EH (cell line): ENCODE measurements at regions not wholly inside any gene's neighbourhood (a gene's known extent, or its start where the extent isn't known, plus 50 kb on each side); places are given as distances from the start of the nearest gene placed in this dataset.
"Not testable (repeated sequence)": the region's sequence is repeated elsewhere in the genome, so short reads cannot be mapped to it uniquely, and the experiment has no call there.

ENCODE experiments used
- DNase-seq: peaks from one replicate; pipeline ENCODE4 v3.0.0-alpha.2; 2015; ENCODE audit warnings: low read depth

DNA sequence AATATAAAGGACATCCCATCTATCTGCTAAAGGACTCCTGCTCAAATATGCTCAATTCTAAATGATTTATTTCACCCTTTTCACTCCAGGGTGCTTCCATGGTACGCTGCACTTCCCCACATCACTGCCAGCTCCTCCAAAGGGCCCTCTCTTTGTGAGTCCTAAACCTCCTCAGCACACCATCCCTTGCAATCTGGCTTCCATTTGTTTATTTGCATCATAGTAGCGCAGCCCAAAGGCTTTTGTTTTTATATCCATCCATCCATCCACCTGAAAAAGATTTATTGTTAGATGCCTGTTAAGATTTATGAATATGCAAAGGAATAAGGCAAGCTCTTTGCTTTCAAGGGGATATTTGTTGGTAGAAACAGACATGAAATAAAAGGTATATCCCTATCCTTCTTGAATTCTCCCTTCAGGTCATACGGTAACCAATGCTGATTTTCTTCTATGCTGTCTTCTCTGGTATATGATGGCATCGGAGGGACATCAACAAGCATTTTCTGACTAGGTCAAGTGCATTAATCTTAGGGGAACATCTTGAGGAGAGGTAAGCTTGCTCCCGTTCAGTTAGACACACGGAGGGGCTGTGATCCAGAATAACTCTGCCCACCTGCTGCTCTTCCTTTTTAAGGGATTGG is 397.6 kb downstream of the LIG4 start:
- no peak for DNase-seq

DNA sequence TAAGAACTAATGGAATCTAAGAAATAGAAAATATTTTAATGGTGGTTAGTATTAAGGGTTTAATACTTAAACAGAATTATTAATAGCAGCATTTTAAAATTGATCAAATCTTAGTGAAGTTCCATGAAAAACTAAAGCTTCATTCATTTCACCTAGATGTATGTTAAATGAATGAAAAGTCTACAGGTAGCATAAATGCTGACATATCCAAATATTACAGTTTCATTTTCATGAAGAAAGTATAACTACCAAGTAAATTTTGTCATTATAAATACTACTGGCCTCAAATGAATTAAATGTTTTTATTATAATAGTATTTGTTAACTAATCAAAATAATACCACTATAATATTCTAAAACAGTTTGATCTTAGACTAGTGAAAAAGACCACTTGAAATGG is 403.3 kb downstream of the LIG4 start:
- DNase-seq, result no peak

DNA sequence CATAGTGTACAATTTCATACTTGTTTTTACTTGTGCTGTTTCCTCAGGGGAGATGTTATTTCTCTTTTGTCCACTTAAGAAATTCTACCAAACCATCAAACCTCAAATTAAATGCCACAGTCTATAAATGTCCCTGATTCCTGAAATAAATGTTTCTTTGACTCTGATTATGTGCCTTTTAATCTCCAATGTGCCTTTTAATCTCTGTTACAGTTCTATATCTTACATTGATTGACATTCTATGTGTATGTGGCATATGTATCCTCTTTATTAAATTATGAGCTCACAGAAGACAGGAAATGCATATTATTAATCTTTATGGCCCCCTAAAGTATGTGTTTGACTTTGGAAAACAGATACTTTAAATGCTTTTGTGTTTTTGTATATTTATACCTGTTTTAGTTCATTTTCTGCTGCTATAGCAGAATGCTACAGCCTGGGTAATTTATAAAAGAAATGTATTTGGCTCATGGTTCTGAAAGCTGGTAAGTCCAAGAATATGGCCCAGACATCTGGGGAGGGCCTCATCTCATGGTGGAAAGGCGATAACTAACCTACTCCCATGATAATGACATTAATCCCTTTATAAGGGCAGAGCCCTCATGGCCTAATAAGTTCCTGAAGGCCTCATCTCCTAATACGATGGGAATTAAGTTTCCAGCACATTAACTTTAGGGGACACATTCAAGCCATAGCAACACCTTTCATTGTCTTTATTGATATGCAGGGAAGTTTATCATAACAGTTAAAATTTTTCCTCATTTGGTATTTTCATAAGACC is 403.9 kb downstream of the LIG4 start:
- no peak for DNase-seq

DNA sequence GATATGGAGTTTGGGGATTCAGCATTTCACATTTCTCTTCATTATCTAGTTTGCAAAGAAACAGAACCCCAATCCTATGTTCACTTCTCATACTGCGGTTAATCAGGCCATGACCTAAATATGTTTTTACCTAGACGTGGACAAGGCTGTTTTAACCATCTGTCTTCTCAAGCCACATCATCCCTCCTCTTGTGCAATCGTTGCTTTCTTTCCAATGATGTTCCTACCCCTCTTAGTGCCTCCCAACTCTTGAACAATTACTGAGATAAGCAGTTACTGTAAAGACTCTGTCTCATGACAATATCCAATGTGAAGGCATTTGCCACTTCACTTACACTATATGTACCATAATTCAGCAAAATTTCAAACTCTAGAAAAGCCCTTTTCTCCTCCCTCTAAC is 406.2 kb downstream of the LIG4 start:
- DNase-seq, result no peak

- no peak for DNase-seq
These were observed 406.9 kb downstream of the LIG4 start for GRCh38 chr13:107808389-107808788.

GRCh38 chr13:107807306-107808073 is 407.8 kb downstream of the LIG4 start:
- DNase-seq, result no peak

- DNase-seq, result no peak
These were observed 408.6 kb downstream of the LIG4 start for GRCh38 chr13:107806726-107807125.

GRCh38 chr13:107803822-107804495 is 411.4 kb downstream of the LIG4 start:
- DNase-seq, result no peak

GRCh38 chr13:107801621-107802020 is 413.7 kb downstream of the LIG4 start:
- no peak for DNase-seq

DNA sequence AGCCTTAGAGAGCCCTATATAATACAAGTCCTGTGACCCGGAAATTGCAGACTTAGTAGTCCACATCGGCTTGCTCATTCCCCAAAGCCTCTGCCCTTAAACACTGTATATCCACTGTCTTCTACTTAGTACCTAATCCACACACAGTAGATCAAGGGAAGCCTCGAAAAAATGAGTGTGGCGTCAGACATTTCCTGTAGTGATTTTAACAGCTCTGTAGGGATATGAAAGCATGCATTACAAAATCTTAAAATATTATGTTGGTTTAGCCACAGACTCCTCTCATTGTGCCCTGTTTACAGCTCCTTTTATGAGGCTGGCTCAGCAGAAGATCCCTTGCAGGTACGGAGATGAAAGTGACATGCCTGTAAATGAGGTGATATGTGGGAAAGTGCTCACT is 416.3 kb downstream of the LIG4 start:
- DNase-seq, result no peak

GRCh38 chr13:107790397-107790796 is 424.9 kb downstream of the LIG4 start:
- DNase-seq, result no peak

DNA sequence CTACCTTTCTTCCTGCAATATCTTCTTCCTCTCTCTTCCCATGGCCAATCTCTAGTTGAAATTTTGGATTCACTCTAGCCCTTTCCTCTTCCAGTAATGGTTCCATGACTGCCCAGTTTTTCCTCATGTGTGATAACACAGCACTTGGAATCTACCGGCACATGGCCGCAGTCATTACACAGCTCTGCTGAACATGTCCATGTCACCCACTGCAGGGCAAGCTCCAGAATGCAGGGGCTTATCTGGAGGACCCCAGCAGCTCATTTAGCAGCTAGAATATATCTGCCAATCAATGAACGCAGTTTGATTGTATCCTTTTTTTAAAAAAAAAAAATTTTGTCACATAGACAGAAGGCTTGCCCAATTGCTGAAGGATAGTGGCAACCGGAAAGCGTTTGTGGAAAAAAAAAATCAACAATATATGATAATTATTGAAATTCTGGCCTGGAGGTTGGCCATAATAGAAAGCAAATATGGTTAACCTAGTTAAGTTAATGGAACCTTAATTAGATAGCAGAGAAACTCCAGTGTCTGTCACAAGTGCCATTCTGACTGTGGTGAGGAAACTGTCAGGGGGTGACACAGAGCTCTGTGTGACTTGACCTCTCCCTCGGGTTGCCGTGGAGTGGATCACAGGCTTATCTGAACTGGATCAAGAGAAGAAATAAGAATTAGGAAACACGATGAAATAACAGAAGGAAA is 426.7 kb downstream of the LIG4 start:
- no peak for DNase-seq

GRCh38 chr13:107782646-107783045 is 432.7 kb downstream of the LIG4 start:
- not testable (repeated sequence) for DNase-seq

DNA sequence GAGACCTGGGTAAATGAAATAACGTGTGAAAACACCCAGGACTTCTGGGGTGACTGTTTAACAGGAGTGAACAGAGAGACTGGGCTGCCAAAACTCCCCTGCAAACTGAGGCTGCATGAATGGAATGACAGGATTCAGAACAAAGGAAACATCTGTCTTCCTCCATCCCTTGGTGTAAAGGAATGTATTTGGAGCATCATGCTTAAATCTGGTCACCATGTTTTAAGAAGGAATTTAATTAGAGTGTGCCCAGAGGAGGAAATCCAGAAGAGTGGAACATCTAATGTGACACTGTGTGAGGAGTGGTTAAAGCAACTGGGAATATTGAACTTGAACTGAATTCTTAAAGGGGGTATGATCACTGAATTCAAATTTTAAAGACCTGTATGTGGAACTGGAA is 437.2 kb downstream of the LIG4 start:
- DNase-seq, result no peak

DNA sequence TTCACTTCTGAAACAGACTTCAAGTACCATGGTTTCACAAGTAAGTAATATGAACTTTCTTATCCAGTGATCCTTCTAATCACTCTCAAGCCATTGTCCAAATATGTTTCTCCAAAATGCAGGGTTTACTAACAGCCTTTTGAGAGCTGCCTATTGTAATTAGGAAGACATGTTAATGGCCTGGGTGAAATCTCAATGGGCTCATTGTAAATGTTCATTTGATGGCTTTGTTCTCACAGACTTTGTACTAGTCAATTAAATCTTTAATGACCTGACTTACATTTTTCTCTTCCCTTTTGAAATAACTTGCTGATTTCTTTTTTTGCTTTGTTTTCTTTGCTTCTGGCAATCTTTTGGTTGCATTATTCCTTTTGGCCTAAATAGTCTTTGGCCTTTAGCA is 444.8 kb downstream of the LIG4 start:
- no peak for DNase-seq

- DNase-seq, result no peak
These were observed 448.2 kb downstream of the LIG4 start for GRCh38 chr13:107767119-107767518.

- DNase-seq, result no peak
These were observed 449.5 kb downstream of the LIG4 start for GRCh38 chr13:107765724-107766401.

DNA sequence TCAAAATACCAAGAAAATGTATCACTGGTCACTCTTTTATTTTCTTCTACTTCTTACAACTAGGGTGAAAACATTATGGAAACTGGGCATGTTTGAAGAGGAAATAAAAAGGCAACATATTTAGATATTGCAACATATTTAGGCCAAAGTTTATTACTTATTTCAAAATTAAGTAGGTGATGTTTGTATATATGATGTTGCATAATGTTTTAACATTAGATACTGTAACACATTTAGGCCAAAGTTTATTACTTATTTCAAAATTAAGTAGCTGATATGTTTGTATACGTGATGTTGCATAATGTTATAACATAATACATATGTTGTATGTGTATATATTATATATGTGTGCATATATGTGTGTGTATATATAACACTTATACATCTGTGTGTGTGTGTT is 451.3 kb downstream of the LIG4 start:
- no peak for DNase-seq

GRCh38 chr13:107753748-107754147 is 461.6 kb downstream of the LIG4 start:
- no peak for DNase-seq

DNA sequence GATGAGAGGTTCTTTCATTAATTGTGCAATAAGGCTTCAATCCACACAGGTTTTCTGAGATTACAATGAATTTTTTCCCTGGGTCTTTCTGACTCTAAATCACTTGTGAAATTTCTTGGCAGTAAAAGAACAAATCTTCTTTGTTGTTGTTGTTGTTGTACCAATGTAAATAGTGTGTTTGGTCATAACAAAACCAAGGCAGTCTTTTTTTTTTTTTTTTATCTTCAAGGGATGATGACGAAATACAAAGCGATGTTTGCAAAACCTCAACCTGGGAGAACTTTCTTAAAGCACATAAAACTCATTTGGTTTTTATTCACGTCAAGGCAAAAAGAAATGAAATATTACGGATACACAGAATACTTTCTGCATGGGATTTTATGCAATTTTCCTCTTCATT is 462.0 kb downstream of the LIG4 start:
- DNase-seq, result no peak

DNA sequence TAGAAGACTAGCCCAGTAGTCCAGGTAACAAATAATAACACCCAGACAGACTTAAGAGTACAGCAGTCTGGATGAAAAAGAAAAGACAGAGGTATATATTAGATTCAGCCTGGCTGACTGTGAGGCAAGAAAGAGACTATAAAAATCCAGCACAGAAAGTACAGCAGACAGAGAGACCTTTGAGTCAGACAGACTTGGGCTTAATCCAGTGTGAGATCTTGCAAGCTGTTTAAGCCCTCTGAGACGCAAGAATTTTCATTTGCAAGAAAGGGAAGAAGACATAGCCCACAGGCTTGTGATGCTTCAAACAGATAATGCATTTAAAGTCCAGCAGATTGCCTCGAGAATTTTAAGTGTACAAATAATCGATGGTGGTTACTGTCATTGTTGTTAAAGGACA is 471.4 kb downstream of the LIG4 start:
- no peak for DNase-seq
